Loucy (cell line): ENCODE measurements at regions not wholly inside any gene's neighbourhood (a gene's known extent, or its start where the extent isn't known, plus 50 kb on each side); places are given as distances from the start of the nearest gene placed in this dataset.

Experiments
- H2AFZ ChIP-seq: fragments of 200-600 bp; sonication (generic); 2 replicates; pipeline ENCODE4 v1.6.0; 2016; ENCODE audit warnings: antibody characterized with exemption, mild to moderate bottlenecking, low read length, moderate library complexity
- H3F3A ChIP-seq: fragments of 200-600 bp; 2 replicates; pipeline ENCODE4 v1.6.0; 2016; ENCODE audit warnings: antibody characterized with exemption, low read depth, mild to moderate bottlenecking
- H3K27me3 ChIP-seq: fragments of 200-600 bp; sonication (generic); 2 replicates; pipeline ENCODE4 v1.6.1; 2014; ENCODE audit warnings: low read length, mild to moderate bottlenecking; ENCODE audit not compliant: insufficient read depth, poor library complexity, severe bottlenecking
- H3K36me3 ChIP-seq: fragments of 200-600 bp; sonication (generic); 2 replicates; pipeline ENCODE4 v1.6.1; 2016; ENCODE audit warnings: low read length; ENCODE audit not compliant: insufficient read depth
- H3K4me1 ChIP-seq: fragments of 200-600 bp; sonication (generic); 2 replicates; pipeline ENCODE4 v1.5.1; 2014; ENCODE audit warnings: low read length, mild to moderate bottlenecking; ENCODE audit not compliant: insufficient read depth, poor library complexity, severe bottlenecking
- H3K4me2 ChIP-seq: fragments of 200-600 bp; sonication (generic); 2 replicates; pipeline ENCODE4 v1.6.0; 2014; ENCODE audit warnings: antibody characterized with exemption, low read length, low read depth, mild to moderate bottlenecking; ENCODE audit not compliant: poor library complexity, severe bottlenecking
- H3K4me3 ChIP-seq: fragments of 200-600 bp; sonication (generic); 2 replicates; pipeline ENCODE4 v1.5.1; 2014; ENCODE audit warnings: low read length, mild to moderate bottlenecking, mixed read lengths; ENCODE audit not compliant: poor library complexity, severe bottlenecking
- H3K79me2 ChIP-seq: fragments of 200-600 bp; sonication (generic); 2 replicates; pipeline ENCODE4 v1.6.1; 2014; ENCODE audit warnings: low read length; ENCODE audit not compliant: insufficient read depth
- H3K9ac ChIP-seq: fragments of 200-600 bp; sonication (generic); 2 replicates; pipeline ENCODE4 v1.6.0; 2014; ENCODE audit warnings: mild to moderate bottlenecking, low read depth, low read length, moderate library complexity; ENCODE audit not compliant: poor library complexity, severe bottlenecking
- H3K9me2 ChIP-seq: fragments of 200-600 bp; sonication (generic); replicated peaks from 2 replicates; pipeline ENCODE4 v1.6.1; 2016; ENCODE audit warnings: low read depth, low read length, mixed read lengths
- H3K9me3 ChIP-seq: fragments of 200-600 bp; sonication (generic); 2 replicates; pipeline ENCODE4 v1.6.1; 2014; ENCODE audit warnings: mild to moderate bottlenecking, antibody characterized with exemption, low read length, low read depth; ENCODE audit not compliant: insufficient read depth
- H4K20me1 ChIP-seq: fragments of 200-600 bp; sonication (generic); 2 replicates; pipeline ENCODE4 v1.6.0; 2014; ENCODE audit warnings: antibody characterized with exemption, low read length, mild to moderate bottlenecking; ENCODE audit not compliant: insufficient read depth, poor library complexity, severe bottlenecking
- EZH2phosphoT487 ChIP-seq: fragments of 200-600 bp; IDR thresholded peaks from 2 replicates; pipeline ENCODE4 v1.6.1; 2018; ENCODE audit warnings: antibody characterized with exemption, mild to moderate bottlenecking, moderate library complexity, borderline replicate concordance
- TF ChIP-seq, protein P1 (sequence below): fragments of 200-600 bp; sonication (generic); conservative IDR thresholded peaks from 2 replicates; pipeline ENCODE4 v1.5.1; 2014; ENCODE audit warnings: mild to moderate bottlenecking, antibody characterized with exemption, low read length

DNA sequence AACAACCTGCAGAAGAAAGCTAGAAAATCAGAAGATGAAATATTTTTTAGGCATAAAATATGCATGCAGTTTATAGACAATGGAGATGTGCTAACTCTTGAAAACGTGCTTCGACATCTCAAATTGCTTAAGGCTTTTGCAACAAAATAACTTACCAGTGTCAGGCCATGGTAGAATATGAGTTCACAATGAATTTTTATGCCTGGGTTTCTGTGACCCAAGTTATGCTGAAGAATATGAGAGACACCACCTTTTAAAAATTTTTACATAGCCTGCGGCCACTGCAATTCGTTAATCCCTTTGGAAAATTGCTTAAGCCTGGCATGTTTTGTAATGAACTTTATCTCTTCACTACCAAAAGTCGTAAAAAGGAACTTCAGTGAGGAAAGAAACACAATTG, 170.1 kb upstream of the AKR1E2 start:
- H3K4me1 ChIP-seq = no peaks in the 10 kb centered on the region
- H3K4me3 ChIP-seq = no peak overlapping the region
- no peak overlapping the region for H3K4me2 ChIP-seq
- no peaks in the 10 kb centered on the region for H3K27me3 ChIP-seq
- H3K36me3 ChIP-seq = no peaks in the 10 kb centered on the region
- no peaks in the 10 kb centered on the region for H3K9me3 ChIP-seq
- H2AFZ ChIP-seq = no peak overlapping the region
- H4K20me1 ChIP-seq = no peaks in the 10 kb centered on the region
- no peak overlapping the region for H3K9ac ChIP-seq
- TF ChIP-seq, protein P1, sequence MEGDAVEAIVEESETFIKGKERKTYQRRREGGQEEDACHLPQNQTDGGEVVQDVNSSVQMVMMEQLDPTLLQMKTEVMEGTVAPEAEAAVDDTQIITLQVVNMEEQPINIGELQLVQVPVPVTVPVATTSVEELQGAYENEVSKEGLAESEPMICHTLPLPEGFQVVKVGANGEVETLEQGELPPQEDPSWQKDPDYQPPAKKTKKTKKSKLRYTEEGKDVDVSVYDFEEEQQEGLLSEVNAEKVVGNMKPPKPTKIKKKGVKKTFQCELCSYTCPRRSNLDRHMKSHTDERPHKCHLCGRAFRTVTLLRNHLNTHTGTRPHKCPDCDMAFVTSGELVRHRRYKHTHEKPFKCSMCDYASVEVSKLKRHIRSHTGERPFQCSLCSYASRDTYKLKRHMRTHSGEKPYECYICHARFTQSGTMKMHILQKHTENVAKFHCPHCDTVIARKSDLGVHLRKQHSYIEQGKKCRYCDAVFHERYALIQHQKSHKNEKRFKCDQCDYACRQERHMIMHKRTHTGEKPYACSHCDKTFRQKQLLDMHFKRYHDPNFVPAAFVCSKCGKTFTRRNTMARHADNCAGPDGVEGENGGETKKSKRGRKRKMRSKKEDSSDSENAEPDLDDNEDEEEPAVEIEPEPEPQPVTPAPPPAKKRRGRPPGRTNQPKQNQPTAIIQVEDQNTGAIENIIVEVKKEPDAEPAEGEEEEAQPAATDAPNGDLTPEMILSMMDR = no peak
- no peaks in the 10 kb centered on the region for H3K79me2 ChIP-seq
- no peaks in the 10 kb centered on the region for H3F3A ChIP-seq
- no peaks in the 10 kb centered on the region for H3K9me2 ChIP-seq

DNA sequence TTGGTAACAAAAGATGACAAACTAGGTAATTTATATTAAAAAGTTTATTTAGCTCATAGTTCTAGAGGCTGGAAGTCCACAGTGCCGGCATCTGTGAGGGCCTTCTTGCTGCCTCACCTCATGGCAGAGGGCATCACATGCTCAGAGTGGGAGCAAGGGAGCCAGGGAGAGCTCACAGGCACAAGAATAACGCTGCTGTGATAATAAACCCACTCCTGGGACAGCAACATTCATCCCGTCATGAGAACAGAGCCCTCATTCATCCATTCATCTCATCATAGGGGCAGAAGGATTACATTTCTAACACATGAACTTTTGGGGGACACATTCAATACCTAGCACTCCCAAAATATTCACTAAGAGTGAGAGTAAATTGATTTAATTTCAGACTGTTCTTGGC, 170.6 kb upstream of the AKR1E2 start:
- H3K9ac ChIP-seq = no peak overlapping the region
- no peaks in the 10 kb centered on the region for H3K9me3 ChIP-seq
- H3K36me3 ChIP-seq = no peaks in the 10 kb centered on the region
- no peaks in the 10 kb centered on the region for H3K4me1 ChIP-seq
- no peak overlapping the region for H3K4me3 ChIP-seq
- no peak overlapping the region for H3K4me2 ChIP-seq
- no peak for TF ChIP-seq EZH2phosphoT487
- TF ChIP-seq, protein P1 = no peak
- H2AFZ ChIP-seq = no peak overlapping the region
- H3K27me3 ChIP-seq = no peaks in the 10 kb centered on the region
- H3F3A ChIP-seq = no peaks in the 10 kb centered on the region
- no peaks in the 10 kb centered on the region for H3K9me2 ChIP-seq
- H4K20me1 ChIP-seq = no peaks in the 10 kb centered on the region
- H3K79me2 ChIP-seq = no peaks in the 10 kb centered on the region

DNA sequence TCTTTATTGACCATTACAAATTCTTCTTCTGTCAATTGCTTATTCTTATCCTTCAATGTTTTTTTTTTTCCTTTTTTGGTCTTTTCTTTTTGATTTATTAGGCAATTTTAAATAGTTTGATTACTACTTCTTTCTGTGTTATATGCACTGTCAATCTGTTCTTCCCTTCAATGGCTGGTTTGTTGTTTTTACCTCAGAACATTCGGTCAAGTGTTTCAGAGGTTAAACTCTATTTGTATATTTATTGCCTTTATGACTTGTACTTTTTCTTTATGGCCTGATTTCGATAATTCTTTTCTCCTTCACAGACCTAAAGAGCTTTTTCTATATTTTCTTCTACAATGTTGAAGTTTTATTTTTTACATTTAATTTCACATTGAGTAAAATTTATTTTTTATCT, 171.5 kb upstream of the AKR1E2 start:
- H3F3A ChIP-seq = no peaks in the 10 kb centered on the region

More for the DNA sequence above, 171.5 kb upstream of the AKR1E2 start:
- Histone ChIP-seq H3K79me2 (no peaks in the 10 kb centered on the region), H3K9me3 (no peaks in the 10 kb centered on the region), H3K4me1 (no peaks in the 10 kb centered on the region), H3K4me3 (no peak overlapping the region), H3K9ac (no peak overlapping the region), H3K36me3 (no peaks in the 10 kb centered on the region), H4K20me1 (no peaks in the 10 kb centered on the region), H3K9me2 (no peaks in the 10 kb centered on the region), H3K4me2 (no peak overlapping the region), H2AFZ (no peak overlapping the region), H3K27me3 (no peaks in the 10 kb centered on the region)
- no peak for TF ChIP-seq EZH2phosphoT487
- TF ChIP-seq, protein P1 = no peak
